ENCODE measurements at regions not wholly inside any gene's neighbourhood (a gene's known extent, or its start where the extent isn't known, plus 50 kb on each side); places are given as distances from the start of the nearest gene placed in this dataset.

GRCh38 chr14:58844544-58844943, 206.8 kb downstream of the DACT1 start:
- no peak overlapping the region for H3K4me2 ChIP-seq (ENCODE audit: insufficient read depth, low read length, poor library complexity, severe bottlenecking)
- no peak overlapping the region for H2AFZ ChIP-seq (ENCODE audit: low read length)
- no peak overlapping the region for H2BK5ac ChIP-seq (ENCODE audit: low read length)
- H3K4me1 ChIP-seq (ENCODE audit: control insufficient read depth in 2 of 2, insufficient read depth in 1 of 2, low read depth in 1 of 2, low read length in 2 of 2) = no peaks in the 10 kb centered on the region
- H4K8ac ChIP-seq (ENCODE audit: low read depth, low read length) = no peak overlapping the region
- no peaks in the 10 kb centered on the region for H3K79me1 ChIP-seq (ENCODE audit: low read depth, low read length)
- H3K27me3 ChIP-seq (ENCODE audit: control insufficient read depth in 3 of 3, insufficient read depth in 3 of 3, low read depth in 1 of 3, low read length in 3 of 3) = no peaks in the 10 kb centered on the region
- H3K4ac ChIP-seq (ENCODE audit: low read length) = no peak overlapping the region
- H3K18ac ChIP-seq (ENCODE audit: low read length) = no peak overlapping the region
- DNase-seq (ENCODE audit: low spot score) = no peak
- no peak overlapping the region for H2BK120ac ChIP-seq (ENCODE audit: low read depth, low read length)
- WGBS, 2 donors (ENCODE audit: extremely low coverage in 2 of 2, insufficient read length in 2 of 2, insufficient replicate concordance in 1 of 2) = no CpG with 5 or more reads among the region's 2 CpGs
- H3K14ac ChIP-seq (ENCODE audit: low read length) = no peak overlapping the region
- H2BK15ac ChIP-seq (ENCODE audit: low read length) = no peak overlapping the region
- no peak overlapping the region for H3K4me3 ChIP-seq (ENCODE audit: low read length in 2 of 2)
- H3K23ac ChIP-seq (ENCODE audit: low read depth, low read length, poor library complexity) = no peak overlapping the region
- H3K9me3 ChIP-seq (replicated peaks in 1 of 2; ENCODE audit: control insufficient read depth in 2 of 2, insufficient read depth in 1 of 2, low read depth in 1 of 2, low read length in 2 of 2) = no peaks in the 10 kb centered on the region
- H4K91ac ChIP-seq (ENCODE audit: low read depth, low read length, poor library complexity) = no peak overlapping the region
- H2BK12ac ChIP-seq (ENCODE audit: low read length) = no peak overlapping the region
- no peak overlapping the region for H3K9ac ChIP-seq (ENCODE audit: low read depth, low read length, poor library complexity)
- no peaks in the 10 kb centered on the region for H3K36me3 ChIP-seq (replicated peaks in 1 of 2; ENCODE audit: control insufficient read depth in 2 of 2, insufficient read depth in 2 of 2, low read length in 2 of 2)
- H2AK5ac ChIP-seq (ENCODE audit: low read depth, low read length) = no peak overlapping the region
- H3K27ac ChIP-seq (replicated peaks; ENCODE audit: low read length) = no peak overlapping the region

DNA sequence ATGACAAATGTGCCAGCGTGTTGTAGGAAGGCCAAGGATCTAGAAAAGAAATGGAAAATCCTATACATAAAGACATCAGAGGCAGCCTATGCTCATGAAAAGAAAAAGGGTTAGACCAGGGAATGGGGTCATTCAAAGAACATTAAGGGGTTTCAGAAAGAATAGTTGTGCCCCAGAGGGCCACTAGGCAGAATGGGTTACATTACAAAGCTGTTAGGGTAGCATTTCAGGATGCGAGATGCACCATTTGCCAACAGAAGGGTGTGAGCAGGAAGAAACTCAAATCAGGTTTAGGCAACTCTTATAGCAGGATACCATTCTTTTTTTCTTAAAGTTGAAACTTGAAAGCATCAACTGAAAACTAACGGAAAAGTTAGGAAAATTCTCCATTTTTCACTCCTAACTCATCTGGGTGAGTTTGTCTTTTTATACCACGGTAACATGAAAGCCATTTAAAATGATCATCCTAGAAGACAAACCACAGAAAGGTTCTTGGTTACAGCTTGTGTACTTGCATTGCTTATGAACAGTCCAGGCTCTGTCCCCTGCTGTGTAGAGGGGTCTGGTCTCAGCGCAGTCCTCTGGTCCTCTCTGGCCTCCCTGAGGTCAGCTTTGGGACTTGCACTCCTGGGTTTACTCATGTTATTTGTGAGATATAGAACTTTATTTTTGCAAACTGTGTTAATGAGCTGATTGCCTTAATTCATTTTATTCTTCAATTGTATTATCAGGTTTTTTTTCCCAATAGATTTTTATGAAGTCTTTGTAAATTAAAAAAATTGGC, 209.1 kb downstream of the DACT1 start:
- Histone ChIP-seq H2BK5ac (ENCODE audit: low read length) (no peak overlapping the region), H3K9me3 (replicated peaks in 1 of 2; ENCODE audit: control insufficient read depth in 2 of 2, insufficient read depth in 1 of 2, low read depth in 1 of 2, low read length in 2 of 2) (no peaks in the 10 kb centered on the region), H2BK12ac (ENCODE audit: low read length) (no peak overlapping the region), H3K4me1 (ENCODE audit: control insufficient read depth in 2 of 2, insufficient read depth in 1 of 2, low read depth in 1 of 2, low read length in 2 of 2) (no peaks in the 10 kb centered on the region), H3K27me3 (ENCODE audit: control insufficient read depth in 3 of 3, insufficient read depth in 3 of 3, low read depth in 1 of 3, low read length in 3 of 3) (no peaks in the 10 kb centered on the region), H3K4me3 (ENCODE audit: low read length in 2 of 2) (no peak overlapping the region), H3K27ac (replicated peaks; ENCODE audit: low read length) (no peak overlapping the region), H3K79me1 (ENCODE audit: low read depth, low read length) (no peaks in the 10 kb centered on the region), H3K9ac (ENCODE audit: low read depth, low read length, poor library complexity) (no peak overlapping the region), H3K36me3 (replicated peaks in 1 of 2; ENCODE audit: control insufficient read depth in 2 of 2, insufficient read depth in 2 of 2, low read length in 2 of 2) (no peaks in the 10 kb centered on the region), H3K4ac (ENCODE audit: low read length) (no peak overlapping the region), H3K14ac (ENCODE audit: low read length) (no peak overlapping the region), H3K23ac (ENCODE audit: low read depth, low read length, poor library complexity) (no peak overlapping the region), H2BK15ac (ENCODE audit: low read length) (no peak overlapping the region), H2AFZ (ENCODE audit: low read length) (no peak overlapping the region), H4K91ac (ENCODE audit: low read depth, low read length, poor library complexity) (no peak overlapping the region), H4K8ac (ENCODE audit: low read depth, low read length) (no peak overlapping the region), H3K4me2 (ENCODE audit: insufficient read depth, low read length, poor library complexity, severe bottlenecking) (no peak overlapping the region), H2AK5ac (ENCODE audit: low read depth, low read length) (no peak overlapping the region), H2BK120ac (ENCODE audit: low read depth, low read length) (no peak overlapping the region), H3K18ac (ENCODE audit: low read length) (no peak overlapping the region)
- WGBS, 2 donors (ENCODE audit: extremely low coverage in 2 of 2, insufficient read length in 2 of 2, insufficient replicate concordance in 1 of 2) = no CpG with 5 or more reads among the region's 5 CpGs
- DNase-seq (ENCODE audit: low spot score) = no peak

DNA sequence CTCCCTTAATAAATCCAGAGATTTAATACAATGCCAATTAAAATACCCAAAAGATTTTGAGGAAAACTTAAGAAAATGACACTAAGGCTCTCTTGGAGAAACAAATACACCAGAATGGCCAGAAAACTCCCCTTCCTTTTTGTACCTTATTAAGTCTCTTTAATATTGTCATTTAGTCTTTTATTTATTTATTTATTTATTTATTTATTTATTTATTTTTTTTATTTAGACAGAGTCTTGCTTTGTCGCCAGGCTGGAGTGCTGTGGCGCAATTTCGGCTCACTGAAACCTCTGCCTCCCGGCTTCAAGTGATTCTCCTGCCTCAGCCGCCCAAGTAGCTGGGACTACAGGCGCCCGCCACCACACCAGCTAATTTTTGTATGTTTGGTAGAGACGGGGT, 210.6 kb downstream of the DACT1 start:
- no peak overlapping the region for H3K27ac ChIP-seq (replicated peaks; ENCODE audit: low read length)
- H2BK15ac ChIP-seq (ENCODE audit: low read length) = no peak overlapping the region
- no peak overlapping the region for H4K8ac ChIP-seq (ENCODE audit: low read depth, low read length)
- no peaks in the 10 kb centered on the region for H3K36me3 ChIP-seq (replicated peaks in 1 of 2; ENCODE audit: control insufficient read depth in 2 of 2, insufficient read depth in 2 of 2, low read length in 2 of 2)
- H3K18ac ChIP-seq (ENCODE audit: low read length) = no peak overlapping the region
- no peaks in the 10 kb centered on the region for H3K79me1 ChIP-seq (ENCODE audit: low read depth, low read length)
- no peak overlapping the region for H3K4ac ChIP-seq (ENCODE audit: low read length)
- H2BK12ac ChIP-seq (ENCODE audit: low read length) = no peak overlapping the region
- no peak overlapping the region for H3K9ac ChIP-seq (ENCODE audit: low read depth, low read length, poor library complexity)
- no peak overlapping the region for H2AK5ac ChIP-seq (ENCODE audit: low read depth, low read length)
- H4K91ac ChIP-seq (ENCODE audit: low read depth, low read length, poor library complexity) = no peak overlapping the region
- no peak overlapping the region for H3K4me3 ChIP-seq (ENCODE audit: low read length in 2 of 2)
- DNase-seq (ENCODE audit: low spot score) = no peak
- H3K23ac ChIP-seq (ENCODE audit: low read depth, low read length, poor library complexity) = no peak overlapping the region
- no peak overlapping the region for H2BK120ac ChIP-seq (ENCODE audit: low read depth, low read length)
- H3K27me3 ChIP-seq (ENCODE audit: control insufficient read depth in 3 of 3, insufficient read depth in 3 of 3, low read depth in 1 of 3, low read length in 3 of 3) = peaks cover 0 to 1% (median 0%) of the 10 kb centered on the region in 3 experiments
- no peak overlapping the region for H2AFZ ChIP-seq (ENCODE audit: low read length)
- no peak overlapping the region for H3K14ac ChIP-seq (ENCODE audit: low read length)
- no CpG with 5 or more reads among the region's 8 CpGs for WGBS, 2 donors (ENCODE audit: extremely low coverage in 2 of 2, insufficient read length in 2 of 2, insufficient replicate concordance in 1 of 2)
- no peaks in the 10 kb centered on the region for H3K4me1 ChIP-seq (ENCODE audit: control insufficient read depth in 2 of 2, insufficient read depth in 1 of 2, low read depth in 1 of 2, low read length in 2 of 2)
- no peaks in the 10 kb centered on the region for H3K9me3 ChIP-seq (replicated peaks in 1 of 2; ENCODE audit: control insufficient read depth in 2 of 2, insufficient read depth in 1 of 2, low read depth in 1 of 2, low read length in 2 of 2)
- no peak overlapping the region for H3K4me2 ChIP-seq (ENCODE audit: insufficient read depth, low read length, poor library complexity, severe bottlenecking)
- H2BK5ac ChIP-seq (ENCODE audit: low read length) = no peak overlapping the region

DNA sequence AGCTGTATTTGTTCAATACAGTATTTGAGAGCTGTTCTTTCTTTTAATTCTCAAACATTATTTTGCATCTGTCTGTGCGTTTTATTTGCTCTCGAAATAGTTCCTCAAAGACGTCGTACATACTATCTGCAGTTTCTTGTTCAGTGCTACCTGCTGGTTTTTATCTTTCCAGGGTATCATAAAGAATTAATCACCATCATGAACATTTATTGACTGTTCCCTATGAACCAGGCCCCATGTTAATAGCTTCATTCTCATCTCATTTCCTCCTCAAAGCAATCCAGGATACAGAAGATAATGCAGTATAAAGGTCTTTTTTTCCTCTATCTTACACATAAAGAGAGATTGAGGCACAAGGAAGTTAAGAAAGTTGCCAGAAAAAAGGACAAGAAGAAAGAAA, 211.8 kb downstream of the DACT1 start:
- no peak overlapping the region for H2BK12ac ChIP-seq (ENCODE audit: low read length)
- no peak overlapping the region for H3K4me3 ChIP-seq (ENCODE audit: low read length in 2 of 2)
- H2AFZ ChIP-seq (ENCODE audit: low read length) = no peak overlapping the region
- H3K79me1 ChIP-seq (ENCODE audit: low read depth, low read length) = no peaks in the 10 kb centered on the region
- H2BK15ac ChIP-seq (ENCODE audit: low read length) = no peak overlapping the region
- no peak overlapping the region for H4K8ac ChIP-seq (ENCODE audit: low read depth, low read length)
- no peak overlapping the region for H3K18ac ChIP-seq (ENCODE audit: low read length)
- H3K9ac ChIP-seq (ENCODE audit: low read depth, low read length, poor library complexity) = no peak overlapping the region
- no peak overlapping the region for H3K23ac ChIP-seq (ENCODE audit: low read depth, low read length, poor library complexity)
- H3K9me3 ChIP-seq (replicated peaks in 1 of 2; ENCODE audit: control insufficient read depth in 2 of 2, insufficient read depth in 1 of 2, low read depth in 1 of 2, low read length in 2 of 2) = no peaks in the 10 kb centered on the region
- H2AK5ac ChIP-seq (ENCODE audit: low read depth, low read length) = no peak overlapping the region
- H3K4me2 ChIP-seq (ENCODE audit: insufficient read depth, low read length, poor library complexity, severe bottlenecking) = no peak overlapping the region
- no peak overlapping the region for H2BK5ac ChIP-seq (ENCODE audit: low read length)
- no peak overlapping the region for H2BK120ac ChIP-seq (ENCODE audit: low read depth, low read length)
- no peaks in the 10 kb centered on the region for H3K36me3 ChIP-seq (replicated peaks in 1 of 2; ENCODE audit: control insufficient read depth in 2 of 2, insufficient read depth in 2 of 2, low read length in 2 of 2)
- no peak overlapping the region for H4K91ac ChIP-seq (ENCODE audit: low read depth, low read length, poor library complexity)
- no CpG with 5 or more reads among the region's 4 CpGs for WGBS, 2 donors (ENCODE audit: extremely low coverage in 2 of 2, insufficient read length in 2 of 2, insufficient replicate concordance in 1 of 2)
- no peak overlapping the region for H3K4ac ChIP-seq (ENCODE audit: low read length)
- H3K27me3 ChIP-seq (ENCODE audit: control insufficient read depth in 3 of 3, insufficient read depth in 3 of 3, low read depth in 1 of 3, low read length in 3 of 3) = peaks cover 0 to 1% (median 0%) of the 10 kb centered on the region in 3 experiments
- H3K14ac ChIP-seq (ENCODE audit: low read length) = no peak overlapping the region
- H3K27ac ChIP-seq (replicated peaks; ENCODE audit: low read length) = no peak overlapping the region
- DNase-seq (ENCODE audit: low spot score) = no peak
- no peaks in the 10 kb centered on the region for H3K4me1 ChIP-seq (ENCODE audit: control insufficient read depth in 2 of 2, insufficient read depth in 1 of 2, low read depth in 1 of 2, low read length in 2 of 2)

Measured in neuronal stem cell (in vitro differentiated cells).